ENCODE measurements at regions not wholly inside any gene's neighbourhood (a gene's known extent, or its start where the extent isn't known, plus 50 kb on each side); places are given as distances from the start of the nearest gene placed in this dataset.
"Not testable (repeated sequence)": the region's sequence is repeated elsewhere in the genome, so short reads cannot be mapped to it uniquely, and the experiment has no call there.

DNA sequence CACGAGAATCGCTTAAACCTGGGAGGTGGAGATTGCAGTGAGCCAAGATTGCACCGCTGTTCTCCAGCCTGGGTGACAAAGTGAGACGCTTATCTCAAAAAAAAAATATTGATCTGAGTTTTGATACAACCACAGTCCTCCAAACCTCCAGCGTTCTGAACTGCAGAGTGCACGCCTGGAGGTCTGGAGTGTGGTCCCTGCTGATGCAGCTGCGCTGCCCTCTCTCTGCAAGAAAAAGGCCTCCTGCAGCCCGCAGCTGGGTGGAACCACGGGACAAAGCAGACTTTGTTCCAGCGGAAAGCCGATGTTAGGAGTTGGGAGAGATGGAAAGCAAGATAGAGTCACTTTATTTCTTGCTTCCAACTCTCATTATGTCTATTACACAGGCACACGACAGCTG, 144.9 kb upstream of the SOD1 start:
- H2AFZ ChIP-seq (ENCODE audit: low read length) = no peak overlapping the region
- H2BK12ac ChIP-seq (ENCODE audit: insufficient read length, low read depth, low read length) = no peak overlapping the region
- no peak overlapping the region for H4K5ac ChIP-seq (ENCODE audit: insufficient read length, low read depth, low read length)
- no peak overlapping the region for H3K9ac ChIP-seq (ENCODE audit: extremely low read depth, insufficient read length, low read length)
- no peaks in the 10 kb centered on the region for H3K27me3 ChIP-seq (ENCODE audit: insufficient read depth, low read length)
- no peak overlapping the region for H2BK15ac ChIP-seq (ENCODE audit: low read depth, low read length)
- no peak overlapping the region for H3K4me2 ChIP-seq (ENCODE audit: insufficient read depth, insufficient read length, low read length)
- peak; percentile 60 for DNase-seq
- no peak overlapping the region for H3K27ac ChIP-seq (ENCODE audit: insufficient read length, low read depth, low read length)
- no peak overlapping the region for H3K23ac ChIP-seq (ENCODE audit: insufficient read length, low read depth, low read length)
- no peaks in the 10 kb centered on the region for H3K9me3 Mint-ChIP-seq
- no peaks in the 10 kb centered on the region for H3K27me3 Mint-ChIP-seq (ENCODE audit: low read depth)
- H3K79me1 ChIP-seq (ENCODE audit: insufficient read depth, low read depth, low read length, poor library complexity, severe bottlenecking) = no peaks in the 10 kb centered on the region
- TF ChIP-seq, protein P1, sequence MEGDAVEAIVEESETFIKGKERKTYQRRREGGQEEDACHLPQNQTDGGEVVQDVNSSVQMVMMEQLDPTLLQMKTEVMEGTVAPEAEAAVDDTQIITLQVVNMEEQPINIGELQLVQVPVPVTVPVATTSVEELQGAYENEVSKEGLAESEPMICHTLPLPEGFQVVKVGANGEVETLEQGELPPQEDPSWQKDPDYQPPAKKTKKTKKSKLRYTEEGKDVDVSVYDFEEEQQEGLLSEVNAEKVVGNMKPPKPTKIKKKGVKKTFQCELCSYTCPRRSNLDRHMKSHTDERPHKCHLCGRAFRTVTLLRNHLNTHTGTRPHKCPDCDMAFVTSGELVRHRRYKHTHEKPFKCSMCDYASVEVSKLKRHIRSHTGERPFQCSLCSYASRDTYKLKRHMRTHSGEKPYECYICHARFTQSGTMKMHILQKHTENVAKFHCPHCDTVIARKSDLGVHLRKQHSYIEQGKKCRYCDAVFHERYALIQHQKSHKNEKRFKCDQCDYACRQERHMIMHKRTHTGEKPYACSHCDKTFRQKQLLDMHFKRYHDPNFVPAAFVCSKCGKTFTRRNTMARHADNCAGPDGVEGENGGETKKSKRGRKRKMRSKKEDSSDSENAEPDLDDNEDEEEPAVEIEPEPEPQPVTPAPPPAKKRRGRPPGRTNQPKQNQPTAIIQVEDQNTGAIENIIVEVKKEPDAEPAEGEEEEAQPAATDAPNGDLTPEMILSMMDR (conservative IDR thresholded peaks at IDR 0.05) = no peak; the same call in 2 of the 3 replicates
- no peak overlapping the region for H4K91ac ChIP-seq (ENCODE audit: insufficient read length, low read depth, low read length)
- no peak overlapping the region for H2BK20ac ChIP-seq (ENCODE audit: low read depth, low read length, poor library complexity, severe bottlenecking)
- H3K4me3 Mint-ChIP-seq = peak overlapping the region in 1 of 2 experiments; percentile 26; a peak in 3 of 5 replicates
- H3K4ac ChIP-seq (ENCODE audit: low read depth, low read length) = no peak overlapping the region
- no peaks in the 10 kb centered on the region for H3K36me3 Mint-ChIP-seq (ENCODE audit: insufficient read depth in 1 of 3, low read depth in 3 of 3)
- no peak overlapping the region for H2AK5ac ChIP-seq (ENCODE audit: insufficient read length, low read length)
- H3K4me1 ChIP-seq (ENCODE audit: insufficient read depth, low read length) = peaks cover 11% of the 10 kb centered on the region; the same call in 1 of the 2 replicates
- 0 out of 2 replicates have a peak, but pooled peaks cover 3% of the 10 kb centered on the region for H3K79me2 ChIP-seq (ENCODE audit: insufficient read depth, low read length)
- H3K27ac Mint-ChIP-seq = peak overlapping the region in 2 of 3 experiments; percentile 11 to 34; a peak in 3 of 7 replicates
- no peak overlapping the region for H3K14ac ChIP-seq (ENCODE audit: insufficient read depth, low read length)
- no peak overlapping the region for H3K18ac ChIP-seq (ENCODE audit: insufficient read length, low read depth, low read length)
- H2BK120ac ChIP-seq (ENCODE audit: low read depth, low read length, poor library complexity, severe bottlenecking) = no peak overlapping the region
- H4K20me1 ChIP-seq (ENCODE audit: control insufficient read depth, insufficient read depth, insufficient read length) = no peaks in the 10 kb centered on the region
- peaks cover 28 to 29% of the 10 kb centered on the region in 2 experiments for H3K4me1 Mint-ChIP-seq
- H3K23me2 ChIP-seq (ENCODE audit: insufficient read length, low read depth, low read length, poor library complexity, severe bottlenecking) = no peaks in the 10 kb centered on the region
- no peak overlapping the region for H4K8ac ChIP-seq (replicated peaks; ENCODE audit: insufficient read length, low read depth, low read length)
- H2BK5ac ChIP-seq (ENCODE audit: insufficient read length, low read length) = no peak overlapping the region
- WGBS (ENCODE audit: extremely low coverage, insufficient read length, low lambda C conversion rate) = no CpG with 5 or more reads among the region's 12 CpGs
- H3K9me3 ChIP-seq (ENCODE audit: control insufficient read depth, low read depth, low read length) = no peaks in the 10 kb centered on the region
- no peak overlapping the region for H3T11ph ChIP-seq (ENCODE audit: low read length)
- no peak overlapping the region for H3K56ac ChIP-seq (ENCODE audit: insufficient read length, low read depth, low read length)

DNA sequence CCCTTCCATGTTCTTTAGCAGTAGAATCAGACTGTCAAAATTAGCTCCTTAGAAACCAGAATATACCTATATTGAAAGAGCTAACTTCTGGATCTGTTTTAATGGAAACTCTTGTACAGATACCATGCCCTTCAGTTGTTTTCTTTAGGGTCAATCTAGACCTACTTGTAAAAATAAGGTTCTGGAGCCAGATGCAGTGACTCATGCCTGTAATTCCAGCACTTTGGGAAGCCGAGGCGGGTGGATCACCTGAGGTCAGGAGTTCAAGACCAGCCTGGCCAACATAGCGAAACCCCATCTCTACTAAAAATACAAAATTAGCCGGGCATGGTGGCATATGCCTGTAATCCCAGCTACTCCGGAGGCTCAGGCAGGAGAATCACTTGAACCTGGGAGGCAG, 146.0 kb upstream of the SOD1 start:
- not testable (repeated sequence) for H3K27ac ChIP-seq (ENCODE audit: insufficient read length, low read depth, low read length); H2AK5ac ChIP-seq (ENCODE audit: insufficient read length, low read length); H3K27me3 Mint-ChIP-seq (ENCODE audit: low read depth); H3K4me3 Mint-ChIP-seq; DNase-seq; H3K9me3 Mint-ChIP-seq; H2AFZ ChIP-seq (ENCODE audit: low read length); H4K20me1 ChIP-seq (ENCODE audit: control insufficient read depth, insufficient read depth, insufficient read length); H3K9me3 ChIP-seq (ENCODE audit: control insufficient read depth, low read depth, low read length); H3T11ph ChIP-seq (ENCODE audit: low read length); H3K18ac ChIP-seq (ENCODE audit: insufficient read length, low read depth, low read length); H3K23ac ChIP-seq (ENCODE audit: insufficient read length, low read depth, low read length); H3K14ac ChIP-seq (ENCODE audit: insufficient read depth, low read length); H3K36me3 Mint-ChIP-seq (ENCODE audit: insufficient read depth in 1 of 3, low read depth in 3 of 3); H3K27ac Mint-ChIP-seq; H4K8ac ChIP-seq (replicated peaks; ENCODE audit: insufficient read length, low read depth, low read length); H2BK120ac ChIP-seq (ENCODE audit: low read depth, low read length, poor library complexity, severe bottlenecking); H3K4me2 ChIP-seq (ENCODE audit: insufficient read depth, insufficient read length, low read length); H2BK12ac ChIP-seq (ENCODE audit: insufficient read length, low read depth, low read length); H3K79me1 ChIP-seq (ENCODE audit: insufficient read depth, low read depth, low read length, poor library complexity, severe bottlenecking); H4K91ac ChIP-seq (ENCODE audit: insufficient read length, low read depth, low read length); H3K27me3 ChIP-seq (ENCODE audit: insufficient read depth, low read length); H3K79me2 ChIP-seq (ENCODE audit: insufficient read depth, low read length); H3K23me2 ChIP-seq (ENCODE audit: insufficient read length, low read depth, low read length, poor library complexity, severe bottlenecking); H2BK15ac ChIP-seq (ENCODE audit: low read depth, low read length); H4K5ac ChIP-seq (ENCODE audit: insufficient read length, low read depth, low read length); H2BK20ac ChIP-seq (ENCODE audit: low read depth, low read length, poor library complexity, severe bottlenecking); H2BK5ac ChIP-seq (ENCODE audit: insufficient read length, low read length); H3K4ac ChIP-seq (ENCODE audit: low read depth, low read length); H3K9ac ChIP-seq (ENCODE audit: extremely low read depth, insufficient read length, low read length); H3K56ac ChIP-seq (ENCODE audit: insufficient read length, low read depth, low read length)
- H3K4me1 Mint-ChIP-seq = peaks cover 38 to 39% of the 10 kb centered on the region in 2 experiments
- WGBS (ENCODE audit: extremely low coverage, insufficient read length, low lambda C conversion rate) = no CpG with 5 or more reads among the region's 5 CpGs
- H3K4me1 ChIP-seq (ENCODE audit: insufficient read depth, low read length) = peaks cover 11% of the 10 kb centered on the region
